Parathyroid adenoma (tissue), 2 donors: ENCODE measurements at regions not wholly inside any gene's neighbourhood (a gene's known extent, or its start where the extent isn't known, plus 50 kb on each side); places are given as distances from the start of the nearest gene placed in this dataset.
"Not testable (repeated sequence)": the region's sequence is repeated elsewhere in the genome, so short reads cannot be mapped to it uniquely, and the experiment has no call there.

ENCODE experiments used
- H2AFZ ChIP-seq: fragments of 300-600 bp; sonication (generic); one replicate; pipeline ENCODE4 v1.7.0; 2017; ENCODE audit warnings: antibody characterized with exemption, mild to moderate bottlenecking
- H3K27ac ChIP-seq: fragments of 300-600 bp; sonication (generic); one replicate; pipeline ENCODE4 v1.7.0; 2017
- H3K27me3 ChIP-seq: fragments of 300-600 bp; sonication (generic); one replicate; pipeline ENCODE4 v1.7.0; 2017; ENCODE audit warnings: low read length; ENCODE audit not compliant: control insufficient read depth, insufficient read depth
- H3K36me3 ChIP-seq: fragments of 300-600 bp; sonication (generic); one replicate; pipeline ENCODE4 v1.7.0; 2017; ENCODE audit warnings: low read length; ENCODE audit not compliant: control insufficient read depth, insufficient read depth
- H3K4me1 ChIP-seq: fragments of 300-600 bp; sonication (generic); one replicate; pipeline ENCODE4 v1.7.0; 2017; ENCODE audit warnings: control low read depth
- H3K4me2 ChIP-seq: fragments of 300-600 bp; sonication (generic); one replicate; pipeline ENCODE4 v1.7.0; 2017; ENCODE audit warnings: low read length
- H3K4me3 ChIP-seq: fragments of 300-600 bp; sonication (generic); one replicate; pipeline ENCODE4 v1.7.0; 2017; ENCODE audit warnings: low read depth, low read length
- H3K79me2 ChIP-seq: fragments of 300-600 bp; sonication (generic); one replicate; pipeline ENCODE4 v1.7.0; 2017; ENCODE audit warnings: control low read depth
- H3K9ac ChIP-seq: fragments of 300-600 bp; sonication (generic); one replicate; pipeline ENCODE4 v1.7.0; 2017; ENCODE audit warnings: mild to moderate bottlenecking
- H3K9me3 ChIP-seq: fragments of 300-600 bp; sonication (generic); one replicate; pipeline ENCODE4 v1.7.0; 2017; ENCODE audit warnings: low read length; ENCODE audit not compliant: control insufficient read depth
- TF ChIP-seq, protein P1 (sequence below): fragments of 300-600 bp; sonication (generic); IDR thresholded peaks from one replicate; pipeline ENCODE4 v1.7.0; 2017; ENCODE audit warnings: antibody characterized with exemption, mild to moderate bottlenecking
- donor health status: primary hyperparathyroidism.

DNA sequence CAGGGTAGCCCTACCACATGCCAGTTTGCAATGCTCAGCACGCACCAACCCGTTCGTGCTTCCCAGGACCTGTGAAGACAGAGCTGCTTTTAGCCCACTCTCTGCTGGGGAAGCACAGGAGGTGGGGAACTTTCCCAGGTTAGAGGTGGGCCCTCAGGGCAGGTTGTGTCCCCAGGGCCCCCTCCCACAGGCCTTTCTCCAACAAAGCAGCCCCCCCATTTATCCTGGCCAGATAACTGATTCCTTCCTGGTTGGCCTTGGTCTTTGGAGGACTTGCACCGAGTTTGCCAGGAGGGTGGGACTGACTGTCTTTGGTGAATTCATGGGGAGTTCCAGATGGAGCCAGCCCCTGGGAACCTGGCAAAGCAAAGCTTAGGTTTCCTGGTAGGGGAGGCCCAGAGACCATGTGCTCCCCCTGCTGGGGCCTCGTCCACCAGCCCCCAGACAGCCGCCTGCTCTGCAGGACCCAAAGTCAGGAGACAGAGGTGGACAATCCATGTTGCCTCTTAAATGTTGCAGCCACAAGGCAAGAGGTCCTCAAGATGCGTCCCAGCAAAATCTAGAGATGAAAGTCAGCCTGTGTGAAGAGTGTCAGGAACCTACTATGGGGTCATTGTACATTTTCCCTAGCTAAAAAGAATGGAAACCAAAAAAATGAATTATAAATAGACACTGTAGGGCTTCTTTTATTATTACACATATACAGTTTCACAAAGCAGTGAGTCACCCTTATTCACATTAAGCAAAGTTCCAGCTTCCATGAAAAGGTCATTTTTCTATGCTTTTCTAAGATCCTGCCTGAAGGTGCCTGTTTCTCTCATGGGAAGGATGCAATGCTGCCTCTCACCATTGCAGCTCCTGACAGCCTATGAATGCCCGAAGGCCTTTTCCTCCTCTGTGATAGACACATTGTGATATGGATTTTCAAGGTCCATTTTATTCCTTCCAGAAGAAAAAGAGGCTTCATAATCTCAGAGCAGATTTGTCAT is 497.8 kb downstream of the PREX1 start:
- Histone ChIP-seq H3K36me3 (no peaks in the 10 kb centered on the region), H3K9me3 (no peaks in the 10 kb centered on the region), H3K27ac (no peak overlapping the region), H2AFZ (no peak overlapping the region), H3K9ac (no peak overlapping the region), H3K4me2 (no peak overlapping the region), H3K4me3 (no peak overlapping the region), H3K27me3 (no peaks in the 10 kb centered on the region), H3K79me2 (no peaks in the 10 kb centered on the region), H3K4me1 (no peaks in the 10 kb centered on the region)
- TF ChIP-seq, protein P1, sequence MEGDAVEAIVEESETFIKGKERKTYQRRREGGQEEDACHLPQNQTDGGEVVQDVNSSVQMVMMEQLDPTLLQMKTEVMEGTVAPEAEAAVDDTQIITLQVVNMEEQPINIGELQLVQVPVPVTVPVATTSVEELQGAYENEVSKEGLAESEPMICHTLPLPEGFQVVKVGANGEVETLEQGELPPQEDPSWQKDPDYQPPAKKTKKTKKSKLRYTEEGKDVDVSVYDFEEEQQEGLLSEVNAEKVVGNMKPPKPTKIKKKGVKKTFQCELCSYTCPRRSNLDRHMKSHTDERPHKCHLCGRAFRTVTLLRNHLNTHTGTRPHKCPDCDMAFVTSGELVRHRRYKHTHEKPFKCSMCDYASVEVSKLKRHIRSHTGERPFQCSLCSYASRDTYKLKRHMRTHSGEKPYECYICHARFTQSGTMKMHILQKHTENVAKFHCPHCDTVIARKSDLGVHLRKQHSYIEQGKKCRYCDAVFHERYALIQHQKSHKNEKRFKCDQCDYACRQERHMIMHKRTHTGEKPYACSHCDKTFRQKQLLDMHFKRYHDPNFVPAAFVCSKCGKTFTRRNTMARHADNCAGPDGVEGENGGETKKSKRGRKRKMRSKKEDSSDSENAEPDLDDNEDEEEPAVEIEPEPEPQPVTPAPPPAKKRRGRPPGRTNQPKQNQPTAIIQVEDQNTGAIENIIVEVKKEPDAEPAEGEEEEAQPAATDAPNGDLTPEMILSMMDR = no peak

DNA sequence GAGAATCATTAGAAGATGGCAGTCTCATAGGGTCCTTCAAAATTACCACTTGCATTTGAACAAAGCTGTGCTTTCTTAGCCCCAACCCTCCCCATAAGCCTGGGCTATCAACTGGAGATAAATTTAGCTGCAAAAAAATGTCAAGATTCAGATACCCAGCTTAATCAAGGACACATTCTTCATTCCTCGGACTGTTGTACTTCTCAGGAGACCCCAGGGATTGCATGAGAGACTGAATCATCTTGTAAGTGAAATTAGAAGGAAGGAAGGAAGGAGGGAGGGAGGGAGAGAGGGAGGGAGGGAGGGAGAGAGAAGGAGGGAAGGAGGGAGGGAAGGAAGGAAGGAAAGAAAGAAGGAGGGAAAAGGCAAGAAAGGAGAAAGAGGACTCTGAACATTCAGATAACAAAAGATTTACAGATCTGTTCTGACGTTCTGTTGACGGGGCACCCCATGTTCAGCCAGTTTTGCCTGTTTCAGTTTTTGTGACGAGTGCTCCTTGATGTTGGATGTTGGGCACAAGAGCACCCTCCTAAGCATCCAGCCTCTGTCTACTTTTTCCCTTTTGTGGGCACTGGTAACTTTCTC is 498.7 kb downstream of the PREX1 start:
- TF ChIP-seq, protein P1 = no peak
- Histone ChIP-seq H3K36me3 (no peaks in the 10 kb centered on the region), H2AFZ (no peak overlapping the region), H3K4me2 (no peak overlapping the region), H3K4me1 (no peaks in the 10 kb centered on the region), H3K4me3 (no peak overlapping the region), H3K27ac (no peak overlapping the region), H3K9ac (no peak overlapping the region), H3K79me2 (no peaks in the 10 kb centered on the region), H3K27me3 (no peaks in the 10 kb centered on the region), H3K9me3 (no peaks in the 10 kb centered on the region)

DNA sequence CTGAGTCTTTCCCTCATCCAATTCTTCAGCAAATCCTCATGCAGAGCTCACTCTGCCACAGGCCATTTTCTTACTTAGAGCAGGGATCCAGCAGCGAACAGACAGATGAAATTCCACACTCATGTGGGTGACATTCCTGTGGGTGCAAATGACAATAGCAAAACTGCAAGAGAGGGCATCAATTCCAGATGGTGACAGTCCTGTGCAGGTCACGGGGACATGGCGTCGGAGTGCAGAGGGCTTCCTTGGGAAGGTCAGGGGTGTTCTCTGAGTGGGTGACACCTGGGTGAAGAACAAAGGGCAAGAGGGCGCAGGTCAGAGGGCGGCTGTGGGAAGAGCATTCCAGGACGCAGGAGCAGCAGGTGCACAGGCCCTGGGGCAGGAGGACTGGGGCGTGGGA is 500.0 kb downstream of the PREX1 start:
- not testable (repeated sequence) for H3K27me3 ChIP-seq, H3K4me1 ChIP-seq, H3K79me2 ChIP-seq, H3K27ac ChIP-seq, H3K9me3 ChIP-seq, H3K4me2 ChIP-seq, H2AFZ ChIP-seq, H3K4me3 ChIP-seq, H3K9ac ChIP-seq, H3K36me3 ChIP-seq

DNA sequence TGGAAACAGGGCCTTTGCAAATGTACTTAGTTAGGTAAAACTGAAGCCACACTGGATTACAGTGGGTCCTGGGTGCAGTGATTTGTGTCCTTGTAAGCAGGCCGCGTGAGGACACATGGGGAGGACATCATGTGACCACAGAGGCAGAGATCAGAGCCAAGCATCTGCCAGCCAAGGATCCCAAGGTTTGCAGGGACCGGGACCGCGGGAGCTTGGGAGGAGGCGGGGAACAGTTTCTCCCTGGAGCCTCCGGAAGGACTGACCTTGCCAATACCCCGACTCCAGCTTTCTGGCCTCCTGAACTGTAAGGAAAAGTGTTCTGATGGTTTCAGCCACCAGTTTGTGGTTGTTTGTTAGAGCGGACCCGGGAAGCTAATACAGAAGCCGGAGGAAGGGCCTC is 500.9 kb downstream of the PREX1 start:
- Histone ChIP-seq H3K4me2 (no peak overlapping the region), H3K9me3 (no peaks in the 10 kb centered on the region), H3K27me3 (no peaks in the 10 kb centered on the region), H3K27ac (no peak overlapping the region), H3K79me2 (no peaks in the 10 kb centered on the region), H3K36me3 (no peaks in the 10 kb centered on the region), H2AFZ (no peak overlapping the region), H3K4me1 (no peaks in the 10 kb centered on the region), H3K4me3 (no peak overlapping the region), H3K9ac (no peak overlapping the region)
- TF ChIP-seq, protein P1 = no peak

DNA sequence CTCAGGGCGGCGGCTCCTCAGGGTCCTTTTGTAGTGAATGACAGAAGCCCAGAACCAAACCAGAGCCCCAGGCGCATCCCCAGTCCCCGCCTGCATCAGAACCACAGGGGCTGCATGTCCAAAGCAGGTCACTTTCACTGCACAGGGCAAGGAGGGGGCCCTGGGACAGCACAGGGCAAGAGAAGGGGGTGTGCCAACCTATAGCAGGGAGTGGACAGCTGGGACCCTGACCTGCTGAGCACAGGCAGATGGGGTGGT is 501.4 kb downstream of the PREX1 start:
- H3K4me2 ChIP-seq = no peak overlapping the region
- no peaks in the 10 kb centered on the region for H3K27me3 ChIP-seq
- no peak overlapping the region for H3K9ac ChIP-seq
- no peak overlapping the region for H3K27ac ChIP-seq
- H2AFZ ChIP-seq = no peak overlapping the region
- TF ChIP-seq, protein P1 = no peak
- H3K79me2 ChIP-seq = no peaks in the 10 kb centered on the region
- no peaks in the 10 kb centered on the region for H3K4me1 ChIP-seq
- H3K9me3 ChIP-seq = no peaks in the 10 kb centered on the region
- H3K36me3 ChIP-seq = no peaks in the 10 kb centered on the region
- H3K4me3 ChIP-seq = no peak overlapping the region
